SK-N-SH (cell line): ENCODE measurements at regions not wholly inside any gene's neighbourhood (a gene's known extent, or its start where the extent isn't known, plus 50 kb on each side); places are given as distances from the start of the nearest gene placed in this dataset.

Experiments used
- EP300 ChIP-seq, 2 experiments: IDR thresholded peaks; 2 replicates each; pipeline versions ENCODE4 v1.4.0 to v1.6.1; 2012; ENCODE audit warnings: borderline replicate concordance in 1 of 2, low read depth in 1 of 2, low read length in 1 of 2
- FOSL2 ChIP-seq: IDR thresholded peaks from 2 replicates; pipeline ENCODE4 v1.4.0; 2012; ENCODE audit warnings: low read depth, mild to moderate bottlenecking, moderate library complexity, borderline replicate concordance
- FOXM1 ChIP-seq: IDR thresholded peaks from 2 replicates; pipeline ENCODE4 v1.4.0; 2012; ENCODE audit warnings: low read depth, mild to moderate bottlenecking
- GABPA ChIP-seq: IDR thresholded peaks from 2 replicates; pipeline ENCODE4 v1.4.0; 2012; ENCODE audit warnings: low read depth, mild to moderate bottlenecking
- IRF3 ChIP-seq: fragments of 150-350 bp; IDR thresholded peaks from 2 replicates; pipeline ENCODE4 v1.6.1; 2016; ENCODE audit warnings: mild to moderate bottlenecking, low read depth, low read length
- MXI1 ChIP-seq: IDR thresholded peaks from 2 replicates; pipeline ENCODE4 v1.6.1; 2012; ENCODE audit warnings: mild to moderate bottlenecking, low read depth, low read length, improper control_type of control experiment
- NRF1 ChIP-seq: IDR thresholded peaks from 2 replicates; pipeline ENCODE4 v1.6.1; 2012; ENCODE audit warnings: low read depth, mild to moderate bottlenecking, low read length
- POLR2AphosphoS5 ChIP-seq: IDR thresholded peaks from 2 replicates; pipeline ENCODE4 v1.6.1; 2012; ENCODE audit warnings: low read depth, low read length
- TEAD4 ChIP-seq: IDR thresholded peaks from 2 replicates; pipeline ENCODE4 v1.4.0; 2012; ENCODE audit warnings: mild to moderate bottlenecking, borderline replicate concordance; ENCODE audit not compliant: insufficient read depth
- YY1 ChIP-seq: IDR thresholded peaks from 2 replicates; pipeline ENCODE4 v1.4.0; 2012; ENCODE audit warnings: low read depth, mild to moderate bottlenecking
- TF ChIP-seq, protein P1 (sequence below): fragments of 200-600 bp; sonication (generic); IDR thresholded peaks from 2 replicates; pipeline ENCODE4 v1.6.1; 2017; ENCODE audit warnings: antibody characterized with exemption, mild to moderate bottlenecking, moderate library complexity
- TF ChIP-seq, protein P2 (sequence below): IDR thresholded peaks from 2 replicates; pipeline ENCODE4 v1.4.0; 2012; ENCODE audit warnings: low read depth
- TF ChIP-seq, protein P3 (sequence below): IDR thresholded peaks from 2 replicates; pipeline ENCODE4 v1.6.1; 2012; ENCODE audit warnings: mild to moderate bottlenecking, low read depth, low read length, moderate library complexity
- TF ChIP-seq, protein P4 (sequence below): fragments of 150-350 bp; IDR thresholded peaks from 2 replicates; pipeline ENCODE4 v1.6.1; 2017; ENCODE audit warnings: antibody characterized with exemption, low read length, low read depth, borderline replicate concordance

GRCh38 chr10:107516349-107516748 is 351.8 kb upstream of the SORCS1 start:
- no peak for TF ChIP-seq FOXM1
- TF ChIP-seq, protein P1, sequence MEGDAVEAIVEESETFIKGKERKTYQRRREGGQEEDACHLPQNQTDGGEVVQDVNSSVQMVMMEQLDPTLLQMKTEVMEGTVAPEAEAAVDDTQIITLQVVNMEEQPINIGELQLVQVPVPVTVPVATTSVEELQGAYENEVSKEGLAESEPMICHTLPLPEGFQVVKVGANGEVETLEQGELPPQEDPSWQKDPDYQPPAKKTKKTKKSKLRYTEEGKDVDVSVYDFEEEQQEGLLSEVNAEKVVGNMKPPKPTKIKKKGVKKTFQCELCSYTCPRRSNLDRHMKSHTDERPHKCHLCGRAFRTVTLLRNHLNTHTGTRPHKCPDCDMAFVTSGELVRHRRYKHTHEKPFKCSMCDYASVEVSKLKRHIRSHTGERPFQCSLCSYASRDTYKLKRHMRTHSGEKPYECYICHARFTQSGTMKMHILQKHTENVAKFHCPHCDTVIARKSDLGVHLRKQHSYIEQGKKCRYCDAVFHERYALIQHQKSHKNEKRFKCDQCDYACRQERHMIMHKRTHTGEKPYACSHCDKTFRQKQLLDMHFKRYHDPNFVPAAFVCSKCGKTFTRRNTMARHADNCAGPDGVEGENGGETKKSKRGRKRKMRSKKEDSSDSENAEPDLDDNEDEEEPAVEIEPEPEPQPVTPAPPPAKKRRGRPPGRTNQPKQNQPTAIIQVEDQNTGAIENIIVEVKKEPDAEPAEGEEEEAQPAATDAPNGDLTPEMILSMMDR: no peak
- TF ChIP-seq YY1: no peak
- TF ChIP-seq, protein P2, sequence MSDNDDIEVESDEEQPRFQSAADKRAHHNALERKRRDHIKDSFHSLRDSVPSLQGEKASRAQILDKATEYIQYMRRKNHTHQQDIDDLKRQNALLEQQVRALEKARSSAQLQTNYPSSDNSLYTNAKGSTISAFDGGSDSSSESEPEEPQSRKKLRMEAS: no peak
- no peak for TF ChIP-seq GABPA
- no peak for TF ChIP-seq POLR2AphosphoS5
- TF ChIP-seq IRF3: no peak
- no peak for TF ChIP-seq EP300 (IDR thresholded peaks at IDR 0.05; ENCODE audit: borderline replicate concordance in 1 of 2, low read depth in 1 of 2, low read length in 1 of 2)
- no peak for TF ChIP-seq NRF1
- TF ChIP-seq, protein P3, sequence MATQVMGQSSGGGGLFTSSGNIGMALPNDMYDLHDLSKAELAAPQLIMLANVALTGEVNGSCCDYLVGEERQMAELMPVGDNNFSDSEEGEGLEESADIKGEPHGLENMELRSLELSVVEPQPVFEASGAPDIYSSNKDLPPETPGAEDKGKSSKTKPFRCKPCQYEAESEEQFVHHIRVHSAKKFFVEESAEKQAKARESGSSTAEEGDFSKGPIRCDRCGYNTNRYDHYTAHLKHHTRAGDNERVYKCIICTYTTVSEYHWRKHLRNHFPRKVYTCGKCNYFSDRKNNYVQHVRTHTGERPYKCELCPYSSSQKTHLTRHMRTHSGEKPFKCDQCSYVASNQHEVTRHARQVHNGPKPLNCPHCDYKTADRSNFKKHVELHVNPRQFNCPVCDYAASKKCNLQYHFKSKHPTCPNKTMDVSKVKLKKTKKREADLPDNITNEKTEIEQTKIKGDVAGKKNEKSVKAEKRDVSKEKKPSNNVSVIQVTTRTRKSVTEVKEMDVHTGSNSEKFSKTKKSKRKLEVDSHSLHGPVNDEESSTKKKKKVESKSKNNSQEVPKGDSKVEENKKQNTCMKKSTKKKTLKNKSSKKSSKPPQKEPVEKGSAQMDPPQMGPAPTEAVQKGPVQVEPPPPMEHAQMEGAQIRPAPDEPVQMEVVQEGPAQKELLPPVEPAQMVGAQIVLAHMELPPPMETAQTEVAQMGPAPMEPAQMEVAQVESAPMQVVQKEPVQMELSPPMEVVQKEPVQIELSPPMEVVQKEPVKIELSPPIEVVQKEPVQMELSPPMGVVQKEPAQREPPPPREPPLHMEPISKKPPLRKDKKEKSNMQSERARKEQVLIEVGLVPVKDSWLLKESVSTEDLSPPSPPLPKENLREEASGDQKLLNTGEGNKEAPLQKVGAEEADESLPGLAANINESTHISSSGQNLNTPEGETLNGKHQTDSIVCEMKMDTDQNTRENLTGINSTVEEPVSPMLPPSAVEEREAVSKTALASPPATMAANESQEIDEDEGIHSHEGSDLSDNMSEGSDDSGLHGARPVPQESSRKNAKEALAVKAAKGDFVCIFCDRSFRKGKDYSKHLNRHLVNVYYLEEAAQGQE: no peak
- no peak for TF ChIP-seq MXI1
- TF ChIP-seq, protein P4, sequence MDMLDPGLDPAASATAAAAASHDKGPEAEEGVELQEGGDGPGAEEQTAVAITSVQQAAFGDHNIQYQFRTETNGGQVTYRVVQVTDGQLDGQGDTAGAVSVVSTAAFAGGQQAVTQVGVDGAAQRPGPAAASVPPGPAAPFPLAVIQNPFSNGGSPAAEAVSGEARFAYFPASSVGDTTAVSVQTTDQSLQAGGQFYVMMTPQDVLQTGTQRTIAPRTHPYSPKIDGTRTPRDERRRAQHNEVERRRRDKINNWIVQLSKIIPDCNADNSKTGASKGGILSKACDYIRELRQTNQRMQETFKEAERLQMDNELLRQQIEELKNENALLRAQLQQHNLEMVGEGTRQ: no peak
- no peak for TF ChIP-seq TEAD4
- TF ChIP-seq FOSL2: no peak
